HepG2 (cell line): ENCODE measurements at regions not wholly inside any gene's neighbourhood (a gene's known extent, or its start where the extent isn't known, plus 50 kb on each side); places are given as distances from the start of the nearest gene placed in this dataset.

Experiments used
- CTCF ChIP-seq: sonication (generic); formaldehyde crosslinking; IDR thresholded peaks from 2 replicates; pipeline ENCODE4 v1.5.0; 2020; ENCODE audit warnings: mild to moderate bottlenecking, missing genetic modification reagents, moderate library complexity
- DPF2 ChIP-seq: sonication (generic); formaldehyde crosslinking; IDR thresholded peaks from 2 replicates; pipeline ENCODE4 v1.4.0; 2020; ENCODE audit warnings: mild to moderate bottlenecking, low read depth, missing genetic modification reagents, borderline replicate concordance
- ELF4 ChIP-seq: sonication (generic); formaldehyde crosslinking; IDR thresholded peaks from 2 replicates; pipeline ENCODE4 v1.5.0; 2020; ENCODE audit warnings: missing genetic modification reagents, mild to moderate bottlenecking, moderate library complexity, borderline replicate concordance
- EP300 ChIP-seq, 3 experiments: sonication (generic) in 1 of 3; formaldehyde crosslinking in 1 of 3; IDR thresholded peaks; 2 replicates each; pipeline versions ENCODE4 v1.5.1 to v1.6.1; 2011 to 2020; ENCODE audit warnings: low read depth in 2 of 3, low read length in 2 of 3, borderline replicate concordance in 1 of 3, improper control_type of control experiment in 1 of 3, mild to moderate bottlenecking in 1 of 3, missing genetic modification reagents in 1 of 3, moderate library complexity in 1 of 3
- ETV6 ChIP-seq: sonication (generic); formaldehyde crosslinking; conservative IDR thresholded peaks from 2 replicates; pipeline ENCODE4 v1.4.0; 2020; ENCODE audit warnings: missing genetic modification reagents
- HOXA5 ChIP-seq: sonication (generic); formaldehyde crosslinking; IDR thresholded peaks from 2 replicates; pipeline ENCODE4 v1.4.0; 2020; ENCODE audit warnings: missing genetic modification reagents
- JUND ChIP-seq: sonication (generic); formaldehyde crosslinking; IDR thresholded peaks from 2 replicates; pipeline ENCODE4 v1.8.0; 2022; ENCODE audit warnings: mild to moderate bottlenecking, missing genetic modification reagents
- SMC3 ChIP-seq: IDR thresholded peaks from 2 replicates; pipeline ENCODE4 v1.6.1; 2011; ENCODE audit warnings: low read length, improper control_type of control experiment
- TFAP4 ChIP-seq: sonication (generic); IDR thresholded peaks from 2 replicates; pipeline ENCODE4 v1.6.1; 2016; ENCODE audit warnings: low read depth, borderline replicate concordance
- USF2 ChIP-seq, 2 experiments: sonication (generic) in 1 of 2; formaldehyde crosslinking in 1 of 2; IDR thresholded peaks; 2 replicates each; pipeline versions ENCODE4 v1.5.1 to v1.6.1; 2011 to 2020; ENCODE audit warnings: borderline replicate concordance in 1 of 2, low read depth in 1 of 2, low read length in 1 of 2, mild to moderate bottlenecking in 1 of 2, missing genetic modification reagents in 1 of 2, moderate library complexity in 1 of 2
- ZBED4 ChIP-seq: sonication (generic); formaldehyde crosslinking; IDR thresholded peaks from 2 replicates; pipeline ENCODE4 v1.4.0; 2020; ENCODE audit warnings: missing genetic modification reagents, borderline replicate concordance
- ZNF549 ChIP-seq: sonication (generic); formaldehyde crosslinking; IDR thresholded peaks from 2 replicates; pipeline ENCODE4 v1.5.0; 2020; ENCODE audit warnings: missing genetic modification reagents
- ZNF878 ChIP-seq: sonication (generic); formaldehyde crosslinking; IDR thresholded peaks from 2 replicates; pipeline ENCODE4 v1.8.1; 2023; ENCODE audit warnings: mild to moderate bottlenecking, missing genetic modification reagents, moderate library complexity

GRCh38 chr2:196248467-196249094, 77.2 kb upstream of the STK17B start:
- TF ChIP-seq ZNF549 (CRISPR knock-in tag) (no peak), ZBED4 (CRISPR knock-in tag) (no peak), CTCF (no peak), DPF2 (no peak), JUND (CRISPR knock-in tag) (no peak), ELF4 (CRISPR knock-in tag) (no peak), ETV6 (CRISPR knock-in tag) (no peak), TFAP4 (no peak), USF2 (IDR thresholded peaks at IDR 0.05; ENCODE audit: low read depth, low read length) (no peak), USF2 (CRISPR knock-in tag; IDR thresholded peaks at IDR 0.05; ENCODE audit: borderline replicate concordance) (no peak), ZNF878 (CRISPR knock-in tag) (no peak), SMC3 (no peak), EP300 (IDR thresholded peaks at IDR 0.05; ENCODE audit: low read depth in 2 of 2, low read length in 2 of 2) (no peak), EP300 (CRISPR knock-in tag; IDR thresholded peaks at IDR 0.05; ENCODE audit: borderline replicate concordance) (no peak), HOXA5 (CRISPR knock-in tag) (no peak)
